ENCODE measurements at regions not wholly inside any gene's neighbourhood (a gene's known extent, or its start where the extent isn't known, plus 50 kb on each side); places are given as distances from the start of the nearest gene placed in this dataset.
"Not testable (repeated sequence)": the region's sequence is repeated elsewhere in the genome, so short reads cannot be mapped to it uniquely, and the experiment has no call there.

- ChIA-PET CTCF (interaction anchor here (1.8 kb wide), 1 partner anchor 12 kb away, joined by 4 read pairs; no protein-coding TSS in a partner anchor), POLR2A (interaction anchor here (0.5 kb wide), 1 partner anchor 39 kb away, joined by 3 read pairs; no protein-coding TSS in a partner anchor)
- peak in 2 of 3 donors; percentile 9 to 23 for DNase-seq
- no peak overlapping the region for H3K4me3 ChIP-seq (ENCODE audit: control insufficient read depth in 1 of 7, extremely low read depth in 1 of 7, insufficient read depth in 4 of 7, low read depth in 2 of 7, low read length in 6 of 7)
- WGBS (ENCODE audit: insufficient coverage) = 14% methylated on average over 3 of the region's 4 CpGs
- H3K36me3 ChIP-seq (ENCODE audit: control insufficient read depth in 4 of 4, insufficient read depth in 4 of 4, low read length in 3 of 4) = no peaks in the 10 kb centered on the region
- H3K27ac ChIP-seq (ENCODE audit: insufficient read depth in 1 of 2, low read depth in 1 of 2, low read length in 2 of 2, poor library complexity in 1 of 2, severe bottlenecking in 2 of 2) = no peak overlapping the region
- H3K27me3 ChIP-seq (replicated peaks in 2 of 5; ENCODE audit: control insufficient read depth in 4 of 5, insufficient read depth in 5 of 5, low read length in 4 of 5) = no peaks in the 10 kb centered on the region
- H3K4me1 ChIP-seq (ENCODE audit: control extremely low read depth in 1 of 4, control insufficient read depth in 4 of 4, insufficient read depth in 4 of 4, low read length in 3 of 4) = peaks cover 0 to 4% (median 0%) of the 10 kb centered on the region in 4 experiments
- H3K9me3 ChIP-seq (ENCODE audit: control extremely low read depth in 1 of 5, control insufficient read depth in 4 of 5, insufficient read depth in 2 of 5, low read depth in 1 of 5, low read length in 4 of 5) = no peaks in the 10 kb centered on the region
These were observed 158.1 kb downstream of the SLC24A2 start for GRCh38 chr9:19630760-19631159.

GRCh38 chr9:19629488-19629887 is 159.3 kb downstream of the SLC24A2 start:
- ChIA-PET POLR2A (no interaction called here), CTCF (interaction anchor here (0.9 to 2.0 kb wide), 5 partner anchors 9 to 165 kb away, joined by 3 to 4 read pairs (median 4); no protein-coding TSS in a partner anchor)
- peaks cover 0 to 8% (median 2%) of the 10 kb centered on the region in 4 experiments for H3K4me1 ChIP-seq (ENCODE audit: control extremely low read depth in 1 of 4, control insufficient read depth in 4 of 4, insufficient read depth in 4 of 4, low read length in 3 of 4)
- H3K4me3 ChIP-seq (ENCODE audit: control insufficient read depth in 1 of 7, extremely low read depth in 1 of 7, insufficient read depth in 4 of 7, low read depth in 2 of 7, low read length in 6 of 7) = no peak overlapping the region
- H3K9me3 ChIP-seq (ENCODE audit: control extremely low read depth in 1 of 5, control insufficient read depth in 4 of 5, insufficient read depth in 2 of 5, low read depth in 1 of 5, low read length in 4 of 5) = no peaks in the 10 kb centered on the region
- H3K27ac ChIP-seq (ENCODE audit: insufficient read depth in 1 of 2, low read depth in 1 of 2, low read length in 2 of 2, poor library complexity in 1 of 2, severe bottlenecking in 2 of 2) = no peak overlapping the region
- no peaks in the 10 kb centered on the region for H3K36me3 ChIP-seq (ENCODE audit: control insufficient read depth in 4 of 4, insufficient read depth in 4 of 4, low read length in 3 of 4)
- peak in 2 of 3 donors; percentile 10 to 13 for DNase-seq
- H3K27me3 ChIP-seq (replicated peaks in 2 of 5; ENCODE audit: control insufficient read depth in 4 of 5, insufficient read depth in 5 of 5, low read length in 4 of 5) = no peaks in the 10 kb centered on the region
- WGBS (ENCODE audit: insufficient coverage) = 86% methylated on average over 1 of the region's 3 CpGs

DNA sequence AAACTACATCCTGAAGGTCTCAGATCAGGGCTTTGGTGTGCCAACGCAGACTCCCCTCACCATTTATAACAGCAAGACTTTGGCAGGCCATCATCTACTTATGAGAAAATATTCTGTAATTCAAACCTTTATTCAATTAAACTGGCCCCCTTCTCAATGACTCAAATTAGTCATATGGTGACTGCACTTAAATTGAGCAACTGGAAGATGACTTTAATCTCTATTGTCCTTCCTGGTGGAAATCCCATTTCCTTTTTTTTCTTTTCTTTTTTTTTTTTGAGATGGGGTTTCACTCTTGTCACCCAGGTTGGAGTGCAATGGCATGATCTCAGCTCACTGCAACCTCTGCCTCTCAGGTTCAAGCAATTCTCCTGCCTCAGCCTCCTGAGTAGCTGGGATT is 163.4 kb downstream of the SLC24A2 start:
- CTCF ChIA-PET; DNase-seq; H3K4me3 ChIP-seq (ENCODE audit: control insufficient read depth in 1 of 7, extremely low read depth in 1 of 7, insufficient read depth in 4 of 7, low read depth in 2 of 7, low read length in 6 of 7); H3K27ac ChIP-seq (ENCODE audit: insufficient read depth in 1 of 2, low read depth in 1 of 2, low read length in 2 of 2, poor library complexity in 1 of 2, severe bottlenecking in 2 of 2); H3K27me3 ChIP-seq (replicated peaks in 2 of 5; ENCODE audit: control insufficient read depth in 4 of 5, insufficient read depth in 5 of 5, low read length in 4 of 5); H3K9me3 ChIP-seq (ENCODE audit: control extremely low read depth in 1 of 5, control insufficient read depth in 4 of 5, insufficient read depth in 2 of 5, low read depth in 1 of 5, low read length in 4 of 5); H3K36me3 ChIP-seq (ENCODE audit: control insufficient read depth in 4 of 4, insufficient read depth in 4 of 4, low read length in 3 of 4): not testable (repeated sequence)
- WGBS (ENCODE audit: insufficient coverage) = no CpG with 5 or more reads among the region's 1 CpG
- peaks cover 0 to 17% (median 8%) of the 10 kb centered on the region in 4 experiments for H3K4me1 ChIP-seq (ENCODE audit: control extremely low read depth in 1 of 4, control insufficient read depth in 4 of 4, insufficient read depth in 4 of 4, low read length in 3 of 4)
- POLR2A ChIA-PET = interaction anchor here (0.6 kb wide), 1 partner anchor 155 kb away, joined by 3 read pairs; no protein-coding TSS in a partner anchor

DNA sequence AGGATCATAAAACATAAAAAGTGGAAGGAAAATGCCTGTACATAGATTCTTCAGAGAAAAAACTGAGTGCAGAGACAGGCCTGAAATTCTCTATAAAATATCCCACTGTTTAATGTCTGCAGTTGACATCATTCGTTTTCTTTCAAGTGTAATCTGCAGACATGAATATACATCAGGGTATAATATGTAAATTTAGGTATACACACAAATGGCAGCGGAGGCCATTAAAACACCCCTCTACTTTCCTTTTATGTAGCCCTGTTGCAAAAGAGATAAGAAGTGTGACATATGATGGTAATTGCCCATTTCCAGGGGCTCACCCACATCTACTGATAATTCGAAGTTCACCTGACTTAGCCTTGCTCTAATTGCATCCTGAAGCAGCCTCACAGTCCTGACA is 164.3 kb downstream of the SLC24A2 start:
- Histone ChIP-seq H3K27ac (ENCODE audit: insufficient read depth in 1 of 2, low read depth in 1 of 2, low read length in 2 of 2, poor library complexity in 1 of 2, severe bottlenecking in 2 of 2) (no peak overlapping the region), H3K9me3 (ENCODE audit: control extremely low read depth in 1 of 5, control insufficient read depth in 4 of 5, insufficient read depth in 2 of 5, low read depth in 1 of 5, low read length in 4 of 5) (no peaks in the 10 kb centered on the region), H3K4me3 (ENCODE audit: control insufficient read depth in 1 of 7, extremely low read depth in 1 of 7, insufficient read depth in 4 of 7, low read depth in 2 of 7, low read length in 6 of 7) (no peak overlapping the region), H3K27me3 (replicated peaks in 2 of 5; ENCODE audit: control insufficient read depth in 4 of 5, insufficient read depth in 5 of 5, low read length in 4 of 5) (no peaks in the 10 kb centered on the region), H3K4me1 (ENCODE audit: control extremely low read depth in 1 of 4, control insufficient read depth in 4 of 4, insufficient read depth in 4 of 4, low read length in 3 of 4) (peaks cover 0 to 21% (median 8%) of the 10 kb centered on the region in 4 experiments), H3K36me3 (ENCODE audit: control insufficient read depth in 4 of 4, insufficient read depth in 4 of 4, low read length in 3 of 4) (no peaks in the 10 kb centered on the region)
- ChIA-PET POLR2A (no interaction called here), CTCF (no interaction called here)
- peak in 2 of 3 donors; percentile 25 to 36 for DNase-seq
- whole genome bisulfite sequencing (ENCODE audit: insufficient coverage) = 0% methylated on average over 1 of the region's 3 CpGs

- Histone ChIP-seq H3K9me3 (ENCODE audit: control extremely low read depth in 1 of 5, control insufficient read depth in 4 of 5, insufficient read depth in 2 of 5, low read depth in 1 of 5, low read length in 4 of 5) (no peaks in the 10 kb centered on the region), H3K27me3 (replicated peaks in 2 of 5; ENCODE audit: control insufficient read depth in 4 of 5, insufficient read depth in 5 of 5, low read length in 4 of 5) (no peaks in the 10 kb centered on the region), H3K36me3 (ENCODE audit: control insufficient read depth in 4 of 4, insufficient read depth in 4 of 4, low read length in 3 of 4) (no peaks in the 10 kb centered on the region), H3K4me3 (ENCODE audit: control insufficient read depth in 1 of 7, extremely low read depth in 1 of 7, insufficient read depth in 4 of 7, low read depth in 2 of 7, low read length in 6 of 7) (no peak overlapping the region), H3K27ac (ENCODE audit: insufficient read depth in 1 of 2, low read depth in 1 of 2, low read length in 2 of 2, poor library complexity in 1 of 2, severe bottlenecking in 2 of 2) (no peak overlapping the region), H3K4me1 (ENCODE audit: control extremely low read depth in 1 of 4, control insufficient read depth in 4 of 4, insufficient read depth in 4 of 4, low read length in 3 of 4) (peaks cover 0 to 21% (median 8%) of the 10 kb centered on the region in 4 experiments)
- CTCF ChIA-PET = no interaction called here
- WGBS (ENCODE audit: insufficient coverage) = 60% methylated on average over 4 of the region's 4 CpGs
- DNase-seq = no peak
- POLR2A ChIA-PET = no interaction called here
These were observed 164.9 kb downstream of the SLC24A2 start for GRCh38 chr9:19623941-19624340.

GRCh38 chr9:19620326-19620725 is 168.5 kb downstream of the SLC24A2 start:
- WGBS (ENCODE audit: insufficient coverage) = 40% methylated on average over 1 of the region's 4 CpGs
- H3K9me3 ChIP-seq (ENCODE audit: control extremely low read depth in 1 of 5, control insufficient read depth in 4 of 5, insufficient read depth in 2 of 5, low read depth in 1 of 5, low read length in 4 of 5) = no peaks in the 10 kb centered on the region
- H3K27ac ChIP-seq (ENCODE audit: insufficient read depth in 1 of 2, low read depth in 1 of 2, low read length in 2 of 2, poor library complexity in 1 of 2, severe bottlenecking in 2 of 2) = no peak overlapping the region
- H3K4me1 ChIP-seq (ENCODE audit: control extremely low read depth in 1 of 4, control insufficient read depth in 4 of 4, insufficient read depth in 4 of 4, low read length in 3 of 4) = peaks cover 0 to 21% (median 8%) of the 10 kb centered on the region in 4 experiments
- no peak overlapping the region for H3K4me3 ChIP-seq (ENCODE audit: control insufficient read depth in 1 of 7, extremely low read depth in 1 of 7, insufficient read depth in 4 of 7, low read depth in 2 of 7, low read length in 6 of 7)
- CTCF ChIA-PET = interaction anchor here (1.0 to 1.1 kb wide), 2 partner anchors 9 to 22 kb away, joined by 3 to 4 read pairs; no protein-coding TSS in a partner anchor
- peak in 2 of 3 donors; percentile 22 to 44 for DNase-seq
- H3K36me3 ChIP-seq (ENCODE audit: control insufficient read depth in 4 of 4, insufficient read depth in 4 of 4, low read length in 3 of 4) = no peaks in the 10 kb centered on the region
- POLR2A ChIA-PET = no interaction called here
- H3K27me3 ChIP-seq (replicated peaks in 2 of 5; ENCODE audit: control insufficient read depth in 4 of 5, insufficient read depth in 5 of 5, low read length in 4 of 5) = no peaks in the 10 kb centered on the region

DNA sequence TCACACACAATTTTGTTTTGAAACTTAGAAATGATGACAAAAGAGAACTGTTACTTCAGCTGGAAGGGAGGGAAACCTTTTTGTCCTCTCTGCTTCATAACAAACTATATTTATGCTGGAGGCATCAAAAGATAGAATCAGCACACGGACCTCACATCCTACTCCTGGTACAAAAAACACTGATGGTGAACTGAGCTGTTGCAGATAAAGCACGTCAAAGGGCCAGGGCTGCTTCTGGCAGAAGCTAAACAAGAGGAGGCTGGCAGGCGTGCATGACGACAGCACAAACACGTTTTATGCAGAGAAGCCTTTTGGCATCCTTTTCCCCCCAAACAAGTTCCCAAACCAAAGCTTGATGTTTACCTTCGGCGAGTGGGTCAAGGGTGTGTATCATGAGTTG is 169.6 kb downstream of the SLC24A2 start:
- DNase-seq = no peak
- Histone ChIP-seq H3K27me3 (replicated peaks in 2 of 5; ENCODE audit: control insufficient read depth in 4 of 5, insufficient read depth in 5 of 5, low read length in 4 of 5) (no peaks in the 10 kb centered on the region), H3K27ac (ENCODE audit: insufficient read depth in 1 of 2, low read depth in 1 of 2, low read length in 2 of 2, poor library complexity in 1 of 2, severe bottlenecking in 2 of 2) (no peak overlapping the region), H3K9me3 (ENCODE audit: control extremely low read depth in 1 of 5, control insufficient read depth in 4 of 5, insufficient read depth in 2 of 5, low read depth in 1 of 5, low read length in 4 of 5) (no peaks in the 10 kb centered on the region), H3K4me1 (ENCODE audit: control extremely low read depth in 1 of 4, control insufficient read depth in 4 of 4, insufficient read depth in 4 of 4, low read length in 3 of 4) (peaks cover 0 to 14% (median 5%) of the 10 kb centered on the region in 4 experiments), H3K4me3 (ENCODE audit: control insufficient read depth in 1 of 7, extremely low read depth in 1 of 7, insufficient read depth in 4 of 7, low read depth in 2 of 7, low read length in 6 of 7) (no peak overlapping the region), H3K36me3 (ENCODE audit: control insufficient read depth in 4 of 4, insufficient read depth in 4 of 4, low read length in 3 of 4) (no peaks in the 10 kb centered on the region)
- POLR2A ChIA-PET = no interaction called here
- 77% methylated on average over 7 of the region's 7 CpGs for WGBS (ENCODE audit: insufficient coverage)
- CTCF ChIA-PET = interaction anchor here (1.1 kb wide), 1 partner anchor 11 kb away, joined by 4 read pairs; no protein-coding TSS in a partner anchor

All from common myeloid progenitor, CD34-positive (primary cell).